ELF-1 (cell line): ENCODE measurements at regions not wholly inside any gene's neighbourhood (a gene's known extent, or its start where the extent isn't known, plus 50 kb on each side); places are given as distances from the start of the nearest gene placed in this dataset.

ENCODE experiments used
- DNase-seq: peaks from one replicate; pipeline ENCODE4 v3.0.0-alpha.2; 2016; ENCODE audit warnings: low read depth, low spot score

DNA sequence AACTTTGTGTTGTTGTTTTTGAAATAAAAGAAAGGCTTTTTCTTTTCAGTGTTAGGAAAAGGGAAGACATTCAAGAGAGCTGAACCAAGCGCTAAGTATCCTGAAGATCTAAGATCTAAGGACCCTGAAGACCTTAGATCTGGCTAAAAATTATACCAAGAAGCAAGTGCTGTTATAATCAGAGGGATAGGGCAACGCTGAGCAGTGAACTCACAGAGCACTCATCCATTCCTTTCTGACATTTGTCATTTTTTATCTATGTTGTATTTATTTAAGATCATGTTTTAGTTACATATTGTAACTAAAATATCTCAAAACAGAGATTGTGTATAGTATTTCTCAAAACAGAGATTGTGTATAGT, 60.5 kb upstream of the FAM216B start:
- no peak for DNase-seq

DNA sequence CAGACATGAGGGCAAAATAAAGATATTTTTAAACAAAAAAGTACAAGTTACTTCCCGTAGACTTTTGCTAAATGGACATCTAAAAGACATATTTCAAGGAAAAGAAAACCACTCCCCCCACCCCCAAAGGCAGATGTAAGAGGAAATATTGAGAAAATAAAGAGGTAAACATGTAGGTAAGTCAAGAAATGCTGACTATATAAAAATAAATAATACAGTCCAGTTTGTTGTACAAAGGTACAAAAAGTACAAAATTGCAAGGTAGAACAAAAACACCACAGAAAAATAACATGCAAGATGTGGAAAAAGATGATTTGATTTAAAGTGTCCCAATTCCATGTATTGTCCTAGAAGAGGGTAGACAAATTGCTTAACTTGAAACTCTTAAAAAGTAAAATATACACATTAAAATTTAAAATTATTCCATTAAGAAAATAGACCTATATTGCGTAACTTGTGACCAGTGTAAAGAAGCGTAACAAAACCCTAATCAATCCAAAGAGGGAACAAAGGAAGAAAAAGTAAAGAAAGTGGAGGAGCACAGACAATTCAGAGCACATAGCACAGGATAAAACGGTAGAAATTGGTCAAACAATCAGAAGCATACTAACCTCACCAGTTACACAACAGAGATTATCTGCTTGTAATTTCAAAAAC, 58.4 kb upstream of the FAM216B start:
- no peak for DNase-seq

DNA sequence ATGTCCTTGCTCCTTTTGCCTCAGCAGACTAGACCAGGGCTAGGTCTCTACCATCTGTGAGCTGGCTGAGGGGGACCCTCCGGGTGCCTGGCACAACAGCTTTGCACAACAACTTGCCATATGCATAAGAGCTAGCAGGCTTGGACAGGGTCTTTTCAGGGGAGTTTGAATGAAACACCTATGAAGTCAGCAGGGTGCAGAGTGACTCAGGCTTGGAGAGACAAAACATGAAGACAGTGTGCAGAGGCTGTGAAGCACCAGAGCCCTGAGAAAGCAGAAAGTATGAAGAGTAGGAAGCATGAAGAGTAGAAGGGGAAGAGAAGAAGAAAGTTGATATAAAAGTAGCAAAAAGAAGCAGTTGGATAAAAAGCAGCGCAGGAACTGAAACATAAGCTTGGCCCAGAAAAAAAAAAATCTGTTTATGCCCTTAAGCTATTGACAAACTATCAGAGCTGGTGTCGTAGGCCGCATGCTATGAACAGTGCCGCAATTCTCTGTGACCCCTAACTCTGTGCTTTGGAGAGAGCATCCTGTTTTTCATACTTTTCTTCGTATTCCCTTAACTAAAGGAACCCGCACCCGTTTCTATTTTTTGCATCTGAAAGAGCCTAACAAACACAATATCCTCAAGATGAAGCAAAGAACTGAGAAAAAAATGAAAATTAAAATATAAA, 52.7 kb upstream of the FAM216B start:
- peak; percentile 9 for DNase-seq

DNA sequence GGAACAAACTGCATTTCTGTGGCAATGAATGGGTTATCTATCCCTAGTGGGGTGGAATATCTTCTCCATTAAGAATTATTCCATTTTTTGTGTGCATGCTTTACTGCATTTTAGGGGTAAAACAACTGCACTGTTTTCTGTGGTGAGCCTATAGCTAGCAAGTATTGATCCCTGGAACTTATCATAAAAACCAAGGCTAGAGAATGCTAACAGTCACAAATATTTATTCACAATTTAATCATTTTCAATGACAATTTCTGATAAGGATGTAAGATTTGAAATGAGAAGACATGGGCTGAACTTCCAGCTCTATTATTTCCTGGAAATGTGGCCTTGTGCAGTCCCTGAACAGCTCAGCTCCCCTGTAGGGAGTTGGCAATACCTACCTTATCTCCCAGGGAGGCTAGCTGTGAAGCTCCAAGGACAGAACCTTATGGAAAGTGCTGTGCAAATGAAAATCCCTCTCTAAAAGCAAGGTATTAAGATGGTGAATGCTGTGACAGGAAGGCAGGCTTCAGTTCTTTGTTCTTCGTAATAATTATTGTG, 51.5 kb upstream of the FAM216B start:
- DNase-seq, result no peak
